Right hindlimb (tissue), 1 donor: ENCODE measurements at regions not wholly inside any gene's neighbourhood (a gene's known extent, or its start where the extent isn't known, plus 50 kb on each side); places are given as distances from the start of the nearest gene placed in this dataset.
"Not testable (repeated sequence)": the region's sequence is repeated elsewhere in the genome, so short reads cannot be mapped to it uniquely, and the experiment has no call there.

Experiments
- DNase-seq: peaks from one replicate; pipeline ENCODE4 v3.0.0-alpha.2; 2018

GRCh38 chr2:110333114-110334095 is 121.1 kb upstream of the MTLN start:
- not testable (repeated sequence) for DNase-seq

- not testable (repeated sequence) for DNase-seq
Observed at GRCh38 chr2:110331625-110332024, 119.3 kb upstream of the MTLN start.

GRCh38 chr2:110329760-110330159 is 117.4 kb upstream of the MTLN start:
- not testable (repeated sequence) for DNase-seq

GRCh38 chr2:110329158-110329557 is 116.8 kb upstream of the MTLN start:
- not testable (repeated sequence) for DNase-seq

- peak; percentile 15 for DNase-seq
Observed at GRCh38 chr2:110328677-110329076, 116.3 kb upstream of the MTLN start.

GRCh38 chr2:110323832-110324231 is 111.5 kb upstream of the MTLN start:
- DNase-seq, result not testable (repeated sequence)

GRCh38 chr2:110322535-110322934 is 110.2 kb upstream of the MTLN start:
- not testable (repeated sequence) for DNase-seq

- not testable (repeated sequence) for DNase-seq
Observed at GRCh38 chr2:110320834-110321563, 108.7 kb upstream of the MTLN start.

- not testable (repeated sequence) for DNase-seq
Observed at GRCh38 chr2:110318898-110319297, 106.6 kb upstream of the MTLN start.

- not testable (repeated sequence) for DNase-seq
Observed at GRCh38 chr2:110317377-110317776, 105.0 kb upstream of the MTLN start.

- not testable (repeated sequence) for DNase-seq
Observed at GRCh38 chr2:110316051-110316865, 103.9 kb upstream of the MTLN start.

- not testable (repeated sequence) for DNase-seq
Observed at GRCh38 chr2:110315054-110315820, 102.9 kb upstream of the MTLN start.

- not testable (repeated sequence) for DNase-seq
Observed at GRCh38 chr2:110314472-110314871, 102.1 kb upstream of the MTLN start.

- not testable (repeated sequence) for DNase-seq
Observed at GRCh38 chr2:110313032-110313431, 100.7 kb upstream of the MTLN start.

- DNase-seq, result not testable (repeated sequence)
Observed at GRCh38 chr2:110311713-110312444, 99.5 kb upstream of the MTLN start.

GRCh38 chr2:110310988-110311475 is 98.7 kb upstream of the MTLN start:
- DNase-seq, result not testable (repeated sequence)

- not testable (repeated sequence) for DNase-seq
Observed at GRCh38 chr2:110308728-110309127, 96.4 kb upstream of the MTLN start.

- not testable (repeated sequence) for DNase-seq
Observed at GRCh38 chr2:110292807-110293206, 80.5 kb upstream of the MTLN start.

- not testable (repeated sequence) for DNase-seq
Observed at GRCh38 chr2:110291909-110292579, 79.7 kb upstream of the MTLN start.

GRCh38 chr2:110287817-110288216 is 75.5 kb upstream of the MTLN start:
- not testable (repeated sequence) for DNase-seq
